Dendritic cell treated with granulocyte-macrophage colony-stimulating factor and Interleukin-4, amounts not matched to agents 40 ng/mL and 50 ng/mL, for 4 days (primary cell): ENCODE measurements at regions not wholly inside any gene's neighbourhood (a gene's known extent, or its start where the extent isn't known, plus 50 kb on each side); places are given as distances from the start of the nearest gene placed in this dataset.

Source experiments
- H3K27ac Mint-ChIP-seq: one replicate; pipeline ENCODE4 v1.8.0; 2022; ENCODE audit warnings: mild to moderate bottlenecking, mixed read lengths
- H3K27me3 Mint-ChIP-seq: one replicate; pipeline ENCODE4 v1.8.0; 2022; ENCODE audit warnings: mild to moderate bottlenecking, mixed read lengths
- H3K36me3 Mint-ChIP-seq: one replicate; pipeline ENCODE4 v1.8.0; 2022; ENCODE audit warnings: low read depth, mixed read lengths
- H3K4me1 Mint-ChIP-seq: one replicate; pipeline ENCODE4 v1.8.0; 2022; ENCODE audit warnings: low read depth, mixed read lengths
- H3K4me3 Mint-ChIP-seq: one replicate; pipeline ENCODE4 v1.8.0; 2022; ENCODE audit warnings: mild to moderate bottlenecking, moderate library complexity, mixed read lengths
- H3K9me3 Mint-ChIP-seq: one replicate; pipeline ENCODE4 v1.8.0; 2022; ENCODE audit warnings: mixed read lengths
- intact Hi-C: fragments of 100-400 bp; cut with micrococcal nuclease; formaldehyde crosslinking; loops from one replicate; pipeline ENCODE4 v1.15.0; 2022

DNA sequence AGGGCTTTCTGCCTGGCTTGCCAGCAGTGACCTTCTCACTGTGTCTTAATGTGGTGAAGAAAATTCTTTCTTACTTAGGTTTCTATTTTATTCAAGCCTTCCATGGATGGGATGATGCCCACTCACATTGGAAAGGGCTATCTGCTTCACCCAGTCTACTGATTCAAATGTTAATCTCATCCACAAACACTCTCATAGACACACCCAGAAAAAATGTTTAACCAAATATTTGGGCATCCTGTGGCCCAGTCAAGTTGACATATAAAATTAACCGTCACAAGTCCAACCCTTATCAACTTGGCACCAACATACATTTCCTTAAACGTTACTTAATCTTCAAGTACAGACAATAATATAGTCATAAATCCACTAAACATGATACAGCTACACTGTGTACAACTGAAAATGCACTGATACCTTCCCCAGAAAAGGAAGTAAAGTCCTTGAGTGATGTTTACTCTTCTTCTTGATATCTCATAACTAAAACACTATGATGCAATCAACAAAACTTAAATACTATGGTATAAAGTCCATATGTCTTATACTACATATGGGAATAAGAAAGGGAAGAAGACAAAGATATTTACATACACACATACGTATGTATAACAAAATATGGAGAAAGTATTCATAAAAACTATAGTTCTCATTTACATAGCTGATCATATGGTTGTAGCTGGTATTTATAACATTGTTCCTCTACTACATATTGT lies 394.7 kb upstream of the NOVA1 start:
- no peaks in the 10 kb centered on the region for H3K27me3 Mint-ChIP-seq
- no peaks in the 10 kb centered on the region for H3K9me3 Mint-ChIP-seq
- H3K27ac Mint-ChIP-seq: no peak overlapping the region
- H3K4me1 Mint-ChIP-seq: no peaks in the 10 kb centered on the region
- H3K4me3 Mint-ChIP-seq: no peak overlapping the region
- intact Hi-C loops: no loop called here
- no peaks in the 10 kb centered on the region for H3K36me3 Mint-ChIP-seq

- Mint-ChIP-seq H3K27ac (no peak overlapping the region), H3K27me3 (no peaks in the 10 kb centered on the region), H3K9me3 (no peaks in the 10 kb centered on the region), H3K36me3 (no peaks in the 10 kb centered on the region), H3K4me3 (no peak overlapping the region), H3K4me1 (no peaks in the 10 kb centered on the region)
- intact Hi-C loops: no loop called here
Observed at GRCh38 chr14:26993556-26993955, 395.7 kb upstream of the NOVA1 start.

DNA sequence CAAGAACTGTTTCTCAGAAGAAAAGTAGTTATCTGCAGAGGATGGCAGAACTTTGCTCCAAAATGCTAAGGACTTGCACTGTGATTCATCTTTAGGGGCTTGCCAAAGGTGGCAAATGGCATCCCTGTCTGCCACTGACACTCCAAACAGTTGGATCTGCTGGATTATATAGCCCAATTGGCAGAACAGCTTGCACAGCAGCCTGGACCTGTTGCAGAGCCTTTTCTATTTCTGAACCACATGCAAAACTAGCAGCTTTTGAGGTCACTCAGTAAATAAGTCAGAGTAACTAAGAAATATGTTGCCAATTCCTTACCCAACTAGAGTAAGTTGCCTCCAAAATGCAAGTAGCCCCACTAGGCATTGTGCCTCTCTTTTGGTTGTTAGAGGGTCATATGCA lies 397.5 kb upstream of the NOVA1 start:
- Mint-ChIP-seq H3K4me1 (no peaks in the 10 kb centered on the region), H3K27me3 (no peaks in the 10 kb centered on the region), H3K9me3 (no peaks in the 10 kb centered on the region), H3K4me3 (no peak overlapping the region), H3K36me3 (no peaks in the 10 kb centered on the region), H3K27ac (no peak overlapping the region)
- intact Hi-C loops: no loop called here

GRCh38 chr14:26996246-26996645 lies 398.4 kb upstream of the NOVA1 start:
- Mint-ChIP-seq H3K27me3 (no peaks in the 10 kb centered on the region), H3K4me1 (no peaks in the 10 kb centered on the region), H3K9me3 (no peaks in the 10 kb centered on the region), H3K36me3 (no peaks in the 10 kb centered on the region), H3K27ac (no peak overlapping the region), H3K4me3 (no peak overlapping the region)
- intact Hi-C loops: no loop called here

- no peaks in the 10 kb centered on the region for H3K9me3 Mint-ChIP-seq
- intact Hi-C loops: no loop called here
- H3K4me1 Mint-ChIP-seq: no peaks in the 10 kb centered on the region
- no peak overlapping the region for H3K4me3 Mint-ChIP-seq
- H3K27me3 Mint-ChIP-seq: no peaks in the 10 kb centered on the region
- H3K27ac Mint-ChIP-seq: no peak overlapping the region
- no peaks in the 10 kb centered on the region for H3K36me3 Mint-ChIP-seq
Observed at GRCh38 chr14:27002179-27002578, 404.3 kb upstream of the NOVA1 start.

GRCh38 chr14:27006570-27006969 lies 408.7 kb upstream of the NOVA1 start:
- intact Hi-C loops: no loop called here
- no peaks in the 10 kb centered on the region for H3K4me1 Mint-ChIP-seq
- H3K4me3 Mint-ChIP-seq: no peak overlapping the region
- H3K27ac Mint-ChIP-seq: no peak overlapping the region
- H3K9me3 Mint-ChIP-seq: no peaks in the 10 kb centered on the region
- H3K27me3 Mint-ChIP-seq: no peaks in the 10 kb centered on the region
- H3K36me3 Mint-ChIP-seq: no peaks in the 10 kb centered on the region

- Mint-ChIP-seq H3K4me3 (no peak overlapping the region), H3K4me1 (no peaks in the 10 kb centered on the region), H3K9me3 (no peaks in the 10 kb centered on the region), H3K27ac (no peak overlapping the region), H3K36me3 (no peaks in the 10 kb centered on the region), H3K27me3 (no peaks in the 10 kb centered on the region)
- intact Hi-C loops: no loop called here
Observed at GRCh38 chr14:27008187-27008586, 410.4 kb upstream of the NOVA1 start.

- no peak overlapping the region for H3K27ac Mint-ChIP-seq
- H3K4me1 Mint-ChIP-seq: no peaks in the 10 kb centered on the region
- H3K27me3 Mint-ChIP-seq: no peaks in the 10 kb centered on the region
- H3K4me3 Mint-ChIP-seq: no peak overlapping the region
- no peaks in the 10 kb centered on the region for H3K36me3 Mint-ChIP-seq
- no peaks in the 10 kb centered on the region for H3K9me3 Mint-ChIP-seq
- intact Hi-C loops: no loop called here
Observed at GRCh38 chr14:27012641-27013040, 414.8 kb upstream of the NOVA1 start.

DNA sequence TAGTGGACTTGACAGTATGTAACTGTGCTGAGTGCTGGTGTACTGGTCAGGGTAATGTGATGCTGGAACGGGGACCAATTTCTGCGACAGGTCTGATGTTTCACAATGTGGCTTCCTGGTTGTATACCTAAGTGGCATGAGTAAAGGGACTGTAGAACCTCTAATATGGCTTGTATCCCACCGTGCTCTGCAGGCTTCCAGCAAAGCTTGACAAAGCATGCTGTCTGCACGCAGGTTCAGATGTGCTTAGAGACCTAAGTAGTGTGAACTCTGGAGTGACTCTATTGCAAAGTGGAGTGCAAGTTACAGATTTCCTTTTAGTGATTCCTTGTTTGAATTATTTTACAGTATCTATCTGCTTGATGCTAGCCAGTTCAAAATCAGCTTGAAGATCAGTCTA lies 415.8 kb upstream of the NOVA1 start:
- intact Hi-C loops: no loop called here
- Mint-ChIP-seq H3K4me3 (no peak overlapping the region), H3K9me3 (no peaks in the 10 kb centered on the region), H3K27me3 (no peaks in the 10 kb centered on the region), H3K4me1 (no peaks in the 10 kb centered on the region), H3K27ac (no peak overlapping the region), H3K36me3 (no peaks in the 10 kb centered on the region)

- Mint-ChIP-seq H3K4me1 (no peaks in the 10 kb centered on the region), H3K27me3 (no peaks in the 10 kb centered on the region), H3K27ac (no peak overlapping the region), H3K4me3 (no peak overlapping the region), H3K36me3 (no peaks in the 10 kb centered on the region), H3K9me3 (no peaks in the 10 kb centered on the region)
- intact Hi-C loops: no loop called here
Observed at GRCh38 chr14:27015065-27015464, 417.2 kb upstream of the NOVA1 start.

DNA sequence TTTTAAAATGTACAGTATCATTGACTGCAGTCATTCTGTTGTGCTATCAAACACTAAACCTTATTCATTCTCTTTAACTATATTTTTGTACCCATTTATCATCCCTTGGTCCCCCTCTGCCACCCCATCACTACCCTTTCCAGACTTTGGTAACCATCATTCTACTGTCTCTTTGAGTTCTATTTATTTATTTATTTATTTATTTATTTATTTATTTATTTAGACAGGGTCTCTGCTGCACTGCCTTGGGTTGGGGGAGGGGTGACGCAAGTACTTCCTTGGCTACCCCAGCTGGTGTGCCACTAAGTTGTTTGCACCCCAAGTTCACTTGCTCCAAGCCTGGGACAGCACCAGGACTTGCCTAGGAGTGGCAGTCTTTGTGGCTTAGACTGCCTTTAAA lies 427.8 kb upstream of the NOVA1 start:
- Mint-ChIP-seq H3K4me3 (no peak overlapping the region), H3K27ac (no peak overlapping the region), H3K4me1 (no peaks in the 10 kb centered on the region), H3K36me3 (no peaks in the 10 kb centered on the region), H3K9me3 (no peaks in the 10 kb centered on the region), H3K27me3 (no peaks in the 10 kb centered on the region)
- intact Hi-C loops: no loop called here

DNA sequence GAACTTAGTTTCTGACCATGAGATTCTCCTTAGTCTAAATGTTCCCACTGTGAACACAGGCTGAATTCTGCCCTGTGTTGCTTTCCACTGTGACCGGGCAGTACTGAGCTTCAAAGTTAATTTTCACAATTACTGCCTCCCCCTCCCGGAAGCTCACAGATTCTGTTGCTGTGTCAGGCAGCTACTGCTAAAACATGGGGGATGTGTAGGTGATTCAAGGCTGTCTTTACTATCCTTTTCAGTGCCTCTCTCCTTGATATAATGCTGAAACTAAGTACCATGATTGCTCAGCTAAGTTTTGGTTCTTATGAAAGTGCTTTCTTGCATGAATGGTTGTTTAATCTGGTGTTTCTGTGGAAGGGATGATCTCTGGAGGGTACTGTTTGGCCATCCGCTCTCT lies 428.3 kb upstream of the NOVA1 start:
- no peaks in the 10 kb centered on the region for H3K36me3 Mint-ChIP-seq
- H3K9me3 Mint-ChIP-seq: no peaks in the 10 kb centered on the region
- intact Hi-C loops: no loop called here
- H3K27ac Mint-ChIP-seq: no peak overlapping the region
- no peak overlapping the region for H3K4me3 Mint-ChIP-seq
- no peaks in the 10 kb centered on the region for H3K4me1 Mint-ChIP-seq
- no peaks in the 10 kb centered on the region for H3K27me3 Mint-ChIP-seq

GRCh38 chr14:27040552-27040951 lies 442.7 kb upstream of the NOVA1 start:
- no peaks in the 10 kb centered on the region for H3K36me3 Mint-ChIP-seq
- H3K9me3 Mint-ChIP-seq: no peaks in the 10 kb centered on the region
- no peaks in the 10 kb centered on the region for H3K27me3 Mint-ChIP-seq
- intact Hi-C loops: no loop called here
- no peaks in the 10 kb centered on the region for H3K4me1 Mint-ChIP-seq
- H3K4me3 Mint-ChIP-seq: no peak overlapping the region
- no peak overlapping the region for H3K27ac Mint-ChIP-seq

DNA sequence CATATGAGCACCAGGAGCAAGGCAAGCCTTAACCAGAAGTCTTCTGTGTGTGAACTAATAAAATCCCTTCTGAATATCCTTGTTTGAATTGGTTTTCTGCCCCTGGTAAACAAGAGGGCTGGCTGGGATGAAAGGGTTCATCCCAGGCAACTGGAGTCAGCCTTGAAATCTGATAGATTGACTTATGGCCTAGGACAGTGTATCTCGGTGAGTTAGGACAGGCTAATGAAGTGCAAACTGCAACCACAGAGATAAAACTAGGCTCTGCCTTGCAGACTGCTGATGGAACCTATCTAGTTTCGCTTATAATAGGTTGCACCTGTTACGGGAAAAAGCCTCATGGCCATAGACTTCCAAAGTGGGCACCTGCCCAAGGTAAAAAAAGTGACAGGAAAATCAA lies 451.9 kb upstream of the NOVA1 start:
- intact Hi-C loops: no loop called here
- H3K4me3 Mint-ChIP-seq: no peak overlapping the region
- H3K36me3 Mint-ChIP-seq: no peaks in the 10 kb centered on the region
- peaks cover 11% of the 10 kb centered on the region for H3K9me3 Mint-ChIP-seq
- H3K27me3 Mint-ChIP-seq: no peaks in the 10 kb centered on the region
- H3K4me1 Mint-ChIP-seq: no peaks in the 10 kb centered on the region
- no peak overlapping the region for H3K27ac Mint-ChIP-seq

GRCh38 chr14:27050208-27050607 lies 452.4 kb upstream of the NOVA1 start:
- H3K4me1 Mint-ChIP-seq: no peaks in the 10 kb centered on the region
- intact Hi-C loops: no loop called here
- no peaks in the 10 kb centered on the region for H3K27me3 Mint-ChIP-seq
- H3K4me3 Mint-ChIP-seq: no peak overlapping the region
- H3K27ac Mint-ChIP-seq: no peak overlapping the region
- peaks cover 11% of the 10 kb centered on the region for H3K9me3 Mint-ChIP-seq
- H3K36me3 Mint-ChIP-seq: no peaks in the 10 kb centered on the region
